GM21423 (cell line): ENCODE measurements at regions not wholly inside any gene's neighbourhood (a gene's known extent, or its start where the extent isn't known, plus 50 kb on each side); places are given as distances from the start of the nearest gene placed in this dataset.
"Not testable (repeated sequence)": the region's sequence is repeated elsewhere in the genome, so short reads cannot be mapped to it uniquely, and the experiment has no call there.

ENCODE experiments used
- ATAC-seq: cut with Tn5 transposase; IDR thresholded peaks from one replicate; pipeline ENCODE4 v1.9.1; 2021; ENCODE audit warnings: mild to moderate bottlenecking, moderate library complexity; ENCODE audit not compliant: unreplicated experiment

- ATAC-seq: no peak
Observed at GRCh38 chr3:95521396-95521795, 1293.0 kb upstream of the EPHA6 start.

- no peak for ATAC-seq
Observed at GRCh38 chr3:95522449-95522848, 1291.9 kb upstream of the EPHA6 start.

- ATAC-seq: no peak
Observed at GRCh38 chr3:95539950-95540483, 1274.4 kb upstream of the EPHA6 start.

- ATAC-seq: no peak
Observed at GRCh38 chr3:95565502-95565901, 1248.9 kb upstream of the EPHA6 start.

GRCh38 chr3:95567346-95567745 lies 1247.0 kb upstream of the EPHA6 start:
- no peak for ATAC-seq

GRCh38 chr3:95586754-95587153 lies 1227.6 kb upstream of the EPHA6 start:
- no peak for ATAC-seq

- ATAC-seq: not testable (repeated sequence)
Observed at GRCh38 chr3:95587641-95588040, 1226.8 kb upstream of the EPHA6 start.

- no peak for ATAC-seq
Observed at GRCh38 chr3:95588473-95588872, 1225.9 kb upstream of the EPHA6 start.

GRCh38 chr3:95595416-95596075 lies 1218.8 kb upstream of the EPHA6 start:
- no peak for ATAC-seq

- no peak for ATAC-seq
Observed at GRCh38 chr3:95607926-95608325, 1206.5 kb upstream of the EPHA6 start.

- ATAC-seq: no peak
Observed at GRCh38 chr3:95609411-95609810, 1205.0 kb upstream of the EPHA6 start.

GRCh38 chr3:95612611-95613010 lies 1201.8 kb upstream of the EPHA6 start:
- no peak for ATAC-seq

GRCh38 chr3:95613993-95614392 lies 1200.4 kb upstream of the EPHA6 start:
- no peak for ATAC-seq

GRCh38 chr3:95615592-95616310 lies 1198.6 kb upstream of the EPHA6 start:
- ATAC-seq: no peak

GRCh38 chr3:95626107-95626506 lies 1188.3 kb upstream of the EPHA6 start:
- ATAC-seq: no peak

- ATAC-seq: no peak
Observed at GRCh38 chr3:95627293-95627692, 1187.1 kb upstream of the EPHA6 start.

GRCh38 chr3:95627697-95628096 lies 1186.7 kb upstream of the EPHA6 start:
- no peak for ATAC-seq

GRCh38 chr3:95629802-95630201 lies 1184.6 kb upstream of the EPHA6 start:
- ATAC-seq: no peak

GRCh38 chr3:95645291-95645690 lies 1169.1 kb upstream of the EPHA6 start:
- no peak for ATAC-seq

- no peak for ATAC-seq
Observed at GRCh38 chr3:95654570-95655362, 1159.6 kb upstream of the EPHA6 start.

GRCh38 chr3:95655363-95655986 lies 1158.9 kb upstream of the EPHA6 start:
- ATAC-seq: no peak
